Subcutaneous abdominal adipose tissue (tissue), 5 donors: ENCODE measurements at regions not wholly inside any gene's neighbourhood (a gene's known extent, or its start where the extent isn't known, plus 50 kb on each side); places are given as distances from the start of the nearest gene placed in this dataset.

Experiments used
- H3K27ac ChIP-seq: one replicate; pipeline ENCODE4 v1.7.0; 2013; ENCODE audit warnings: low read depth, mild to moderate bottlenecking, inconsistent platforms, low read length, moderate library complexity
- H3K27me3 ChIP-seq, 5 donors: one replicate each; pipeline ENCODE4 v1.7.0; 2013; ENCODE audit warnings: low read length in 5 of 5, inconsistent platforms in 1 of 5; ENCODE audit not compliant: control insufficient read depth in 5 of 5, insufficient read depth in 4 of 5
- H3K36me3 ChIP-seq, 5 donors: one replicate each; pipeline ENCODE4 v1.7.0; 2013; ENCODE audit warnings: low read length in 5 of 5; ENCODE audit not compliant: control insufficient read depth in 5 of 5, insufficient read depth in 5 of 5
- H3K4me1 ChIP-seq, 5 donors: one replicate each; pipeline ENCODE4 v1.7.0; 2013; ENCODE audit warnings: low read length in 5 of 5, mild to moderate bottlenecking in 3 of 5, moderate library complexity in 1 of 5; ENCODE audit not compliant: control insufficient read depth in 5 of 5, insufficient read depth in 5 of 5
- H3K4me3 ChIP-seq, 5 donors: one replicate each; pipeline ENCODE4 v1.7.0; 2013; ENCODE audit warnings: low read length in 5 of 5, low read depth in 1 of 5
- H3K9ac ChIP-seq, 5 donors: one replicate each; pipeline ENCODE4 v1.7.0; 2013; ENCODE audit warnings: low read length in 5 of 5, mild to moderate bottlenecking in 4 of 5, moderate library complexity in 3 of 5
- H3K9me3 ChIP-seq, 5 donors: one replicate each; pipeline ENCODE4 v1.7.0; 2013; ENCODE audit warnings: low read length in 5 of 5; ENCODE audit not compliant: control insufficient read depth in 5 of 5
- donor health status: healthy.
- donor health status: healthy.
- donor health status: healthy.
- donor health status: healthy.
- donor health status: healthy.

DNA sequence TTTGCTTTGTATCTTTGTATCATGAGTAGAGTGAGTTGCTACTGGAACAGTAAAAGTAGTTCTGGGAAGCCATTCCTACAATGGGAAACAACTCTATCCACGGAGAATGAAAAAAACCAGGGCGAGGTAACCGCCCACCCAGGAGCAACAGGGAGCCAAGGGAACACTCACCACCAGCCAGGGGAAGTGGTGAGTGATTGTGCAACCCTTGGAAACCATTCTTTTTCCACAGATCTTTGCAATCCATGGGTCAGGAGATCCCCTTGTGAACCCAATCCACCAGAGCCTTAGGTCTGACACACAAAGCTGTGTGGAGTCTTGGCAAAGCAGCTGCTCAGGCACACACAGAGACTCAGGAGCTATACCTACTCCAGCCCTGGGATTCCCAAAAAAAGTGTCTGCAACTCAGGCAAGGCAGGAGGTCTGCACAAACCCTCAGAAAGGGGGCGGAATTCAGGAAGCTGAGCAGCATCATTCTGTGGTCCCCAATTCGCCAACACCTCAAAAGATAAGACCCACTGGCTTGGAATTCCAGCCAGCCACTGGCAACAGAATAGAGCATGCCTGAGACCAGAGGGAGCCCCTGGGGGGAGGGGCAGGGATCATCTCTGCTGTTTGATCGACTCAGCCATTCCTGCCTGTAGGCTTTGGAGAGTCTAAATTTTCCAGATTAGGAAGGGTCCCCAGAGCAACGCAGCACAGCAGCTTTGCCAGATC, 52.1 kb upstream of the PPFIA2 start:
- H3K27ac ChIP-seq = no peak overlapping the region
- H3K36me3 ChIP-seq = no peaks in the 10 kb centered on the region
- H3K4me3 ChIP-seq = peak overlapping the region in 1 of 5 donors; percentile 15
- no peaks in the 10 kb centered on the region for H3K9me3 ChIP-seq
- no peak overlapping the region for H3K9ac ChIP-seq
- H3K4me1 ChIP-seq = peaks cover 0 to 18% (median 15%) of the 10 kb centered on the region in 5 donors
- no peaks in the 10 kb centered on the region for H3K27me3 ChIP-seq

DNA sequence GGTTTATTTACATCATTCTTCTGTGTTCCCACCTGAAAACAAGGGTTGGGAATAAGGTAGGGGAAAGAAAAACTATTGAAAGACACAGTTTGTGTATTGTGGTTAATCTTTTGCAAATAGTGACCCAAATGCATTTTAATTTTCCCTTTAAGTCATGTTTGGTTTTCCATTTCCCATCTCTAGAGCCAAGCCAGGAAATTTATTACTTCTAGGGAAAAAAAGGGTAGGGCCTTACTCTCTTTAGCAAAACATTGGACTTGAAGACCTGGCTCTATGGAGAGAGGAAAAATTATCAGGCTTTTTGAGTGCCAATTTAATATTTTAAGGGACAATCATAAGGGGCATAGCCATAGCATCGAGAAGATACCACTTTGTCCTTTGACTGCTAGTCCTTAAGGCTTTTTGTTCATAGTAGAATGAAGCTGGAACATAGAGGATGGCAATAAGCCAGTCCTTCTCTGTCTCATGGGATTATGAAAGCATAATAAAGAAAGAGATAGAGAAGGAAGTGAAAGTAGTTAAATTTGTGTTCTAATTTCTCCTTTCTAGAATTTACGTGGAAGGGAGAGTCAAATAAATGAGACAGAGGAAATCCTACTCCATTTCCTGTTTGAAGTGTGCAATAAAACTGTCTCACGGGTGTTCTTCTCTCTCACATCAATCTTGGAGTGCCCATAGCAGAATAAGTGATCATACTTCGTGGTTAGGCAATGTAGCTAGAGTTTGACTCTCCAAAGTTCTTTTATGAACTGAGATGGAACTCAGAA, 50.9 kb upstream of the PPFIA2 start:
- H3K9me3 ChIP-seq = peaks cover 0 to 4% (median 0%) of the 10 kb centered on the region in 5 donors
- no peaks in the 10 kb centered on the region for H3K36me3 ChIP-seq
- peaks cover 0 to 18% (median 15%) of the 10 kb centered on the region in 5 donors for H3K4me1 ChIP-seq
- no peaks in the 10 kb centered on the region for H3K27me3 ChIP-seq
- no peak overlapping the region for H3K9ac ChIP-seq
- H3K4me3 ChIP-seq = no peak overlapping the region
- H3K27ac ChIP-seq = no peak overlapping the region

- Histone ChIP-seq H3K36me3 (no peaks in the 10 kb centered on the region), H3K27me3 (no peaks in the 10 kb centered on the region), H3K4me1 (peaks cover 0 to 18% (median 15%) of the 10 kb centered on the region in 5 donors), H3K9me3 (peaks cover 0 to 5% (median 0%) of the 10 kb centered on the region in 5 donors), H3K4me3 (no peak overlapping the region), H3K9ac (no peak overlapping the region), H3K27ac (no peak overlapping the region)
Measured at GRCh38 chr12:81809113-81809777, 50.1 kb upstream of the PPFIA2 start.
